Body of pancreas (tissue), 4 donors: ENCODE measurements at regions not wholly inside any gene's neighbourhood (a gene's known extent, or its start where the extent isn't known, plus 50 kb on each side); places are given as distances from the start of the nearest gene placed in this dataset.

Experiments
- ATAC-seq: fragments of 150-250 bp; one replicate; pipeline ENCODE4 v1.9.1; 2016
- DNase-seq, 4 donors: peaks; one replicate each; pipeline ENCODE4 v3.0.0-alpha.2; 2019
- H3K27ac ChIP-seq, 4 donors: fragments of 200-600 bp; sonication (generic); 1 replicate in 3 of 4; 2 replicates in 1 of 4; pipeline versions ENCODE4 v1.5.1 to v1.6.1; 2016 to 2019; ENCODE audit warnings: mild to moderate bottlenecking in 1 of 4, mixed read lengths in 1 of 4, moderate library complexity in 1 of 4
- H3K27me3 ChIP-seq, 2 donors: fragments of 200-600 bp; sonication (generic); one replicate each; pipeline ENCODE4 v1.6.0; 2016; ENCODE audit warnings: mild to moderate bottlenecking in 1 of 2
- H3K36me3 ChIP-seq, 2 donors: fragments of 200-600 bp; sonication (generic); replicated peaks in 1 of 2; 2 replicates each; pipeline ENCODE4 v1.5.1; 2016; ENCODE audit warnings: low read depth in 2 of 2; ENCODE audit not compliant: insufficient read depth in 1 of 2
- H3K4me1 ChIP-seq: fragments of 200-600 bp; sonication (generic); one replicate; pipeline ENCODE4 v1.6.0; 2016
- H3K4me3 ChIP-seq, 2 donors: fragments of 200-600 bp; sonication (generic); 1 replicate in 1 of 2; 2 replicates in 1 of 2; pipeline ENCODE4 v1.5.1; 2016 to 2019
- H3K9me3 ChIP-seq, 3 donors: fragments of 200-600 bp; sonication (generic); 1 replicate in 2 of 3; 2 replicates in 1 of 3; pipeline ENCODE4 v1.5.1; 2016
- POLR2A ChIP-seq, 3 donors: fragments of 450-650 bp; IDR thresholded peaks; one replicate each; pipeline ENCODE4 v1.6.1; 2016; ENCODE audit warnings: antibody characterized with exemption in 3 of 3, mild to moderate bottlenecking in 2 of 3
- WGBS, 2 donors: methylation state at CpG; one replicate each; pipeline ENCODE4 v1.1.5; 2017; 5-methylcytosine and 5-hydroxymethylcytosine counted together
- intact Hi-C: fragments of 100-400 bp; cut with DNase I; formaldehyde crosslinking; loops from one replicate; pipeline ENCODE4 v1.15.1; 2023
- TF ChIP-seq, protein P1 (sequence below), 7 experiments: fragments of 450-650 bp in 4 of 7; fragments of 200-600 bp in 3 of 7; sonication (generic) in 3 of 7; IDR thresholded peaks; one replicate each; pipeline ENCODE4 v1.5.1; 2016 to 2019; ENCODE audit warnings: antibody characterized with exemption in 7 of 7

- Histone ChIP-seq H3K36me3 (no peaks in the 10 kb centered on the region), H3K9me3 (no peaks in the 10 kb centered on the region), H3K27me3 (no peaks in the 10 kb centered on the region), H3K27ac (no peak overlapping the region), H3K4me1 (no peaks in the 10 kb centered on the region), H3K4me3 (no peak overlapping the region)
- ATAC-seq (no peak), DNase-seq (no peak)
- 60 to 67% methylated on average over 1 of the region's 1 CpG for WGBS, 2 donors
- intact Hi-C loops: no loop called here
- no peak for TF ChIP-seq POLR2A (IDR thresholded peaks at IDR 0.05)
- TF ChIP-seq, protein P1, sequence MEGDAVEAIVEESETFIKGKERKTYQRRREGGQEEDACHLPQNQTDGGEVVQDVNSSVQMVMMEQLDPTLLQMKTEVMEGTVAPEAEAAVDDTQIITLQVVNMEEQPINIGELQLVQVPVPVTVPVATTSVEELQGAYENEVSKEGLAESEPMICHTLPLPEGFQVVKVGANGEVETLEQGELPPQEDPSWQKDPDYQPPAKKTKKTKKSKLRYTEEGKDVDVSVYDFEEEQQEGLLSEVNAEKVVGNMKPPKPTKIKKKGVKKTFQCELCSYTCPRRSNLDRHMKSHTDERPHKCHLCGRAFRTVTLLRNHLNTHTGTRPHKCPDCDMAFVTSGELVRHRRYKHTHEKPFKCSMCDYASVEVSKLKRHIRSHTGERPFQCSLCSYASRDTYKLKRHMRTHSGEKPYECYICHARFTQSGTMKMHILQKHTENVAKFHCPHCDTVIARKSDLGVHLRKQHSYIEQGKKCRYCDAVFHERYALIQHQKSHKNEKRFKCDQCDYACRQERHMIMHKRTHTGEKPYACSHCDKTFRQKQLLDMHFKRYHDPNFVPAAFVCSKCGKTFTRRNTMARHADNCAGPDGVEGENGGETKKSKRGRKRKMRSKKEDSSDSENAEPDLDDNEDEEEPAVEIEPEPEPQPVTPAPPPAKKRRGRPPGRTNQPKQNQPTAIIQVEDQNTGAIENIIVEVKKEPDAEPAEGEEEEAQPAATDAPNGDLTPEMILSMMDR (IDR thresholded peaks at IDR 0.05): no peak
These were observed 447.6 kb downstream of the TFEC start for GRCh38 chr7:115582956-115583355.

DNA sequence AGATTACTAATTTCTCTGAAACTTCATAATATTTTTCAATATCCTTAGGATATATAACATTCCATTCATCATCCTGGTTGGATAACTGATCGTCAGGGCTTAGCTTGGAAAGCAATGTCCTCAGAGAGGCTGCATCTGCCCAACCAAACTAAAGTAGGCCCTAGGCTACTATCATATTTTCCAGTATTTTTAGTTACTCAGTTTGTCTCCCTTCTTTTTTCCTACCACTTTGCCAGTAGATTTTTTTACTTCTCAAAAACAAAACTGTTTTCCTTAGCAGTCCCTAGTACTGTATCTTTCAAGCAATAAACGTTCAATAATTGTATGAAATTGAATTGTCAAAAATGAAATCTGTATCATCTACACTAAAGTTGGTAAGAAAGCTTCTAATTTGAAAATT is 452.0 kb downstream of the TFEC start:
- no peak overlapping the region for H3K27ac ChIP-seq
- no peak for TF ChIP-seq POLR2A (IDR thresholded peaks at IDR 0.05)
- TF ChIP-seq, protein P1 (IDR thresholded peaks at IDR 0.05): no peak
- no peaks in the 10 kb centered on the region for H3K4me1 ChIP-seq
- no peaks in the 10 kb centered on the region for H3K36me3 ChIP-seq
- no peaks in the 10 kb centered on the region for H3K9me3 ChIP-seq
- DNase-seq (no peak), ATAC-seq (no peak)
- intact Hi-C loops: no loop called here
- WGBS, 2 donors: 58 to 78% methylated on average over 2 of the region's 2 CpGs
- H3K4me3 ChIP-seq: no peak overlapping the region
- H3K27me3 ChIP-seq: no peaks in the 10 kb centered on the region

GRCh38 chr7:115574681-115575291 is 455.8 kb downstream of the TFEC start:
- DNase-seq (no peak), ATAC-seq (no peak)
- intact Hi-C loops: no loop called here
- Histone ChIP-seq H3K36me3 (no peaks in the 10 kb centered on the region), H3K4me3 (no peak overlapping the region), H3K27ac (no peak overlapping the region), H3K9me3 (no peaks in the 10 kb centered on the region), H3K4me1 (no peaks in the 10 kb centered on the region), H3K27me3 (no peaks in the 10 kb centered on the region)
- 59 to 69% methylated on average over 6 of the region's 6 CpGs for WGBS, 2 donors
- TF ChIP-seq, protein P1 (IDR thresholded peaks at IDR 0.05): no peak
- TF ChIP-seq POLR2A (IDR thresholded peaks at IDR 0.05): no peak

DNA sequence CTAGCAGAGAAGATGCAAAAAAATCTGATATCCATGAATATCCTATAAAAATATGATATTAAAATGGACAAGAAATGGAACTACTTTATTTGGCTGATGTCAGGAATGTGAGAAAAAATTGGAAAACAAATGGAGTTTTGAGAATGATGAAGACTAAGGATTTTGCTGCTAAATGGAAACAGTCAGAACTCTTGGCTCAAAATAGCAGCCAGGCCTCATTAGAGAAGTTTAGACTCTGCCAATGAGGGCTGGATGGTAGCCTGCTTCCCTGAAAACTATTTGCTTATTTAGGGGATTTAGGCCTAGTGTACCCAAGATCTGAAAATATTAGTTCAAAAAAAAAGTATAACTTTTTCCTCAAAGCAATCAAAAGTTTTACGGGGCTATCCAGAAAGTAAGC is 458.5 kb downstream of the TFEC start:
- Histone ChIP-seq H3K27ac (no peak overlapping the region), H3K36me3 (no peaks in the 10 kb centered on the region), H3K9me3 (no peaks in the 10 kb centered on the region), H3K27me3 (no peaks in the 10 kb centered on the region), H3K4me1 (no peaks in the 10 kb centered on the region), H3K4me3 (no peak overlapping the region)
- no peak for ATAC-seq
- TF ChIP-seq, protein P1 (IDR thresholded peaks at IDR 0.05): no peak
- no peak for TF ChIP-seq POLR2A (IDR thresholded peaks at IDR 0.05)
- 81 to 85% methylated on average over 1 of the region's 1 CpG for WGBS, 2 donors
- DNase-seq: no peak
- intact Hi-C loops: no loop called here
